Muscle of arm (tissue), 1 donor: ENCODE measurements at regions not wholly inside any gene's neighbourhood (a gene's known extent, or its start where the extent isn't known, plus 50 kb on each side); places are given as distances from the start of the nearest gene placed in this dataset.
"Not testable (repeated sequence)": the region's sequence is repeated elsewhere in the genome, so short reads cannot be mapped to it uniquely, and the experiment has no call there.

Experiments
- DNase-seq: peaks from one replicate; pipeline ENCODE4 v3.0.0-alpha.2; 2013

DNA sequence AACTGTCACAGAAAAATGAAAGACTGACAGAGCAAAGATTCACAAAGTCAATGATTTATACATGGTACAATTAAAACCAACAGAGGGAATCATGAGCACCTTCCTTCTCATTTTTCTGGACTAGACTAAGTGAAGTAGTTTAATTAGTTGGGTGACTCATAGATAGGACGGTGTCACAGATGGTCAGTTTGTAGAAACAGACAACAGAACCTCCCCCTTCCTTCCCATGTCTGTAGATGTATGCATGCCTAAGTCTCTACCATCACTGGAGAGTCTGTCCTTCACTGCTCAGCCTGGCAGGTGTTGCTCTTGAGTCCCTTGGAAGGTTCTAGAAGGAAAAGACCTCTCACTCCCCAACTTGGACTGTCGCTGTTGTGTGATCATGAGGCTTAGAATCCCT lies 75.4 kb upstream of the EEF1E1 start:
- DNase-seq = no peak

- DNase-seq = no peak
Measured at GRCh38 chr6:8175046-8175777, 72.9 kb upstream of the EEF1E1 start.

GRCh38 chr6:8174571-8174970 lies 72.2 kb upstream of the EEF1E1 start:
- DNase-seq = no peak

DNA sequence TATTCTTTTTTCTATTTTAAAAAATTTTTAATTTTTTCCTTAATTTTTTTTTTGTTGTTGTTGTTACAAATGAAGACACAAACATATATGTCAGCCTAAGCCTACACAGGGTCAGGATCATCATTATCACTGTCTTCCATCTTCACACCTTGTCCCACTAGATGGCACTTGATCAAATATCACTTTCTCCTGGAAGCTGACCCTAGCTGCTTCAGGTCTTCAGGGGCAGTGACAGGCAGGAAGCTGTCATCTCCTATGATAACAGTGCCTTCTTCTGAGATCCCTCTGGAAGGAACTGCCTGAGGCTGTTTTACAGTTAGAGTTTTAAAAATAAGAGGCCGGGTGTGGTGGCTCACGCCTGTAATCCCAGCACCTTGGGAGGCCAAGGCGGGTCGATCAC lies 70.2 kb upstream of the EEF1E1 start:
- DNase-seq = no peak

DNA sequence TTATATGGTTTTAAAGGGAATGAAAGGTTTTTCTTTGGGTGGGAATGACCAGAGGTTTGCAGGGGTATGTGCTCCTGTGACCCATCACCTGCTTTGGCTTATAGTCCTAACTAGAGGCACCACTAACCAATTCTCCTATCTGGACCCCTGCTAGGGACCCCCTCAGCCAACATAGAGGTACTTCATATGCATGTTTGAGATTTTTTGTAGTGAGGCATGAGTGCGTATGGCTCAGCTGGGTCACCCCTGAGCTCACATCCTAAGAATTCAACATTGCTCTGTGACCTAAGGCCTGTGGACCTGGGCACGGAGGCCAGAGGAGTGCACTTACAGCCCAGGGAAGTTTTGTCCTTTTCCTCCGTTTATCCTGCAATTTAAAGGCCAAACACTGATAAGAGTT lies 68.4 kb upstream of the EEF1E1 start:
- DNase-seq = no peak

GRCh38 chr6:8170245-8170644 lies 67.9 kb upstream of the EEF1E1 start:
- no peak for DNase-seq

DNA sequence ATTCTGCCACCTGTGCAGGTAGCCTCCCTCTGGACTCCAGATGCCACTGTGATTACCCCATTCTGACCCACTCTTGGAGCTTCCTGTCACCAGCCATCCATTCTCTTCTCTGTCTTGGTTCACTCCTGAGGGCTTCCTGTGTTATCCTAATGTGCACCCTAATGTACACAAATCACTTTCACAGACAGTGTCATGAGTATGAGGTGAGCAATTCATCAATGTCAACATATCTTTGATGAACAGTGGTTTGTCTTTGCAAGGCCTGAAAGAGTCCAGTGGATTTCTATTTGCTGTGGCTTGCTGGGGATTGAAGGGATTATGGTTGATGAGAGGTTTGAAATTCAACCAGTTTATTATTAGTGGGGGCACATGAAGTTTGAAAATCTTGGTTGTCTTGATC lies 63.8 kb upstream of the EEF1E1 start:
- no peak for DNase-seq

- not testable (repeated sequence) for DNase-seq
Measured at GRCh38 chr6:8165008-8165407, 62.7 kb upstream of the EEF1E1 start.

DNA sequence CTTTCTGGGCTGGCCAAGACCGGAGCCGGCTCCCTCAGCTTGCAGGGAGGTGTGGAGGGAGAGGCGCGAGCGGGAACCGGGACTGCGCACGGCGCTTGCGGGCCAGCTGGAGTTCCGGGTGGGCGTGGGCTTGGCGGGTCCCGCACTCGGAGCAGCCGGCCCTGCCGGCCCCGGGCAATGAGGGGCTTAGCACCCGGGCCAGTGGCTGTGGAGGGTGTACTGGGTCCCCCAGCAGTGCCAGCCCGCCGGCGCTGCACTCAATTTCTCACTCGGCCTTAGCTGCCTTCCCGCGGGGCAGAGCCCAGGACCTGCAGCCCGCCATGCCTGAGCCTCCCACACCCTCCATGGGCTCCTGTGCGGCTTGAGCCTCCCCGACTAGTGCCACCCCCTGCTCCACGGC lies 61.9 kb upstream of the EEF1E1 start:
- not testable (repeated sequence) for DNase-seq

DNA sequence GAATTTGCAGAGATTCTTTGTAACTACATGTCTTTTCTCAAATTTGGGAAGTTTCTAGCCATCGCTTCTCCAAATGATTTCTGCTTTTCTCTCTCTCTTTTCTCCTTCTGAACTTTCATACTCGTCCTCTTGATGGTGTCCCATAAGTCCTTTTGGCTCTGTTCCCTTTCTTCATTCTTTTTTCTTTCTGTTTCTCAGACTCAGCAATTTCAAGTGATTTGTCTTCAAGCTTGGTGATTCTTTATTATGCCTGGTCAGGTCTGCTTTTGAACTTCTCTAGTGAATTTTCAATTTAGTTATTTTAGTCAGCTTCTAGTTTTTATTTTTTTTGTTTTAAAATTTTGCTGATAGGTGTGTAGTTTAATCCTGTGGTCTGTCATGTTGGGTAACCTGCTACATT lies 57.6 kb upstream of the EEF1E1 start:
- no peak for DNase-seq

- DNase-seq = no peak
Measured at GRCh38 chr6:8157839-8158238, 55.5 kb upstream of the EEF1E1 start.

GRCh38 chr6:8155259-8156012 lies 53.1 kb upstream of the EEF1E1 start:
- DNase-seq = no peak
